DMS 273 (cell line): ENCODE measurements at regions not wholly inside any gene's neighbourhood (a gene's known extent, or its start where the extent isn't known, plus 50 kb on each side); places are given as distances from the start of the nearest gene placed in this dataset.
"Not testable (repeated sequence)": the region's sequence is repeated elsewhere in the genome, so short reads cannot be mapped to it uniquely, and the experiment has no call there.

Source experiments
- DNase-seq: peaks from one replicate; lab custom pipeline; 2025; ENCODE audit not compliant: unreplicated experiment; lab: John Stamatoyannopoulos, UW

DNA sequence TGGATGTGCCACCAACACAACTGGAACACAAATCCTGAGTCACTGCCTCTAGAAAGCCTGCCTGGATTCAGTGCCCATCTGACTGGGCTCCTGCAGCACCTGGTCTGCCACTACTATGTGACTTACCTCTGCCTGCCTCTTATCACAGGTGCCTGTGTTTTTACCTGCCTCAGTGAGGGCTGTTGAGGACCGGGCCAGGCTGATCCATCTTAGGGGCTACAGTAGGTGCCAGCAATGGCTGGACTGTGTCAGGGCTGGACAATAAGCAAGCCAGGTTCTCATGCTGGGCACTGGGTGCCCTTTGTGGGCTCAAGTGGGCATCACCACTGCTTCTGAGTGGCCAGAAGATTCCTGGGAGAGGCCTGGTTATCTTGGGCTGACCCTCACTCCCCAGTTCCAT, 948.6 kb upstream of the TPTE start:
- not testable (repeated sequence) for DNase-seq

DNA sequence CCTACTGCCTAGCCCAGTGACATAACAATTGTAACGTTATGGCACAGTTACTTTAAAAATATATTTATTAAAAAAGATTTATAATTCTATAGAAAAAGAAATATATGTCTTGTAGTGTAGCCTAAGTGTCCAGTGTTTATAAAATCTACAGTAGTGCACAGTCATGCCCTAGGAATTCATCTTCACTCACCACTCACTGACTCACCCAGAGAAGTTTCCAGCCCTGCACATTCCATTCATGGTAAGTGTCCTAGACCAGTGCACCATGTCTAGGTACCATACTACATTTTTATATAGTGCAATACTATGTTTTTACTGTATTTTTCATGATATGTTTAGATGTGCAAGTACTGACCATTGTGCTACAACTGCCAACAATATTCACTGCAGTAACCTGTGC, 947.9 kb upstream of the TPTE start:
- not testable (repeated sequence) for DNase-seq

DNA sequence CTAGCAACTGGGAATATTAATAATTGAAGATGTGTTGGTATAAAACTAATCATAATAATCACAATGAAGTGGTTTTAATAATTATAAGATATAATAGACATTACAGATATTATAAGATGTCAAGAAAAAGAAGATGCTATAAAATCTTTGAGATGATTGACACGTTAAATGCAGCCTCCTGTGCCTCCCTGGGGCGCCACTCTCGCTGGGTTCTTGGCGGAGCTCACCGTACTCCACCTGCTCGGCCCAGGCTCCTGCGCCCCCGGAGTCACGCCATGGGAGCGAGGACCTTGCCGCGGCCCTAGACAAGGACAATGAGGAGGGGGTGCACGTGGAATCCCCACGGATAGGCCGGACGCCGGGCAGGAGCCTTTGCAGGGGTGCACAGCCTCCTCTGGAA, 942.1 kb upstream of the TPTE start:
- DNase-seq = not testable (repeated sequence)

DNA sequence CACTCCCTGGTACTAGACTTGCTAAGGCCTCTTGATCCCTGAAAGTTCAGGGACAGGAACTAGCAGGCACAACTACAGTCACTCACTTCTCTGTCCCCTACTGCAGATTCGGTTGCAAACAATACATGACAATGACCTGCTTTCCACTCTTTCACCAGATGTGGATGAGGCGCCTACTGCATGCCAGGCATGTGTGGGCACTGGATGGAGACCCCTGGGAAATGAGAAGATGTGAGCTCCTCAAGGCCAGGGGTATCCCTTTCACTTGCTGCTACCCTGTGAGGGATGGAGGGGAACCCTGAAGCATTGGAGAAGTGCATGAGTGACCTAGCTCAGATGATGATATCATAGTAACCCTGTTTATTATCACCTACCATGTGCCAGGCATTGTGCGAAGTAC, 933.4 kb upstream of the TPTE start:
- not testable (repeated sequence) for DNase-seq

DNA sequence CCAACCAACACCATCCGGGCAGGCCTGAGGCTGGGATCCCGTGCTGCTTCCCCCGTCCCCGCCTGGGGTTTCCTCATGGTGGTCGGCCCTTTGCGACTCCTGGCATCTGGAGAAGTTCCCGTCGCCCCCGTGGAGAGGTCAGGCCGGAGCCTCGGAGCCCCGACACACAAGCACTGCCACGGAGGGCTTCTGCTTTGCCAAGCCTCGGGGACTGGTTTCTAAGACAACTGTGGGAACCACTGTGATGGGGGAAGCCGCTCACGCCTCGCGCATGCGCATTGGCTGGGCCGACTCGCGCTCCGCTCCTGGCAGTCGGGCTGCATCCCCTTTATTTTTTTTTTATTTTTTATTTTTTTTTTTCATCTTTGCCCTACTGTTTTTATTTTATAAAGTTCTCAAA, 928.8 kb upstream of the TPTE start:
- DNase-seq = not testable (repeated sequence)

DNA sequence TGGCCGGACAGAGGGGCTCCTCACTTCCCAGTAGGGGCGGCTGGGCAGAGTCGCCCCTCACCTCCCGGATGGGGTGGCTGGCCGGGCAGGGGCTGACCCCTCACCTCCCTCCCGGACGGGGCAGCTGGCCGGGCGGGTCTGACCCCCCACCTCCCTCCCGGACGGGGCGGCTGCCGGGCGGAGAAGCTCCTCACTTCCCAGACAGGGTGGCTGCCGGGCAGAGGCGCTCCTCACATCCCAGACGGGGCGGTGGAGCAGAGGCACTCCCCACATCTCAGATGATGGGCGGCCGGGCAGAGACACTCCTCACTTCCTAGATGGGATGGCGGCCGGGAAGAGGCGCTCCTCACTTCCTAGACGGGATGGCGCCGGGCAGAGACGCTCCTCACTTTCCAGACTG, 927.7 kb upstream of the TPTE start:
- DNase-seq = not testable (repeated sequence)

DNA sequence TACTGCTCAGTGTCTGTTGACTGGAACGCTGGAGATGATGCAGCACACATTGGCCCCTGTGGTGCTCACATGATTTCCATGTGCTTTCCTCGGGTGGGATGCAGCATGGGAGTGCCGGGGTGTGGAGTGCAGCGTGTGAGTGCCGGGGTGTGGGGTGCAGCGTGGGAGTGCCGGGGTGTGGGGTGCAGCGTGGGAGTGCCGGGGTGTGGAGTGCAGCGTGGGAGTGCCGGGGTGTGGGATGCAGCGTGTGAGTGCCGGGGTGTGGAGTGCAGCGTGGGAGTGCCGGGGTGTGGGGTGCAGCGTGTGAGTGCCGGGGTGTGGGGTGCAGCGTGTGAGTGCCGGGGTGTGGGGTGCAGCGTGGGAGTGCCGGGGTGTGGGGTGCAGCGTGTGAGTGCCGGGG, 907.4 kb upstream of the TPTE start:
- DNase-seq = not testable (repeated sequence)

DNA sequence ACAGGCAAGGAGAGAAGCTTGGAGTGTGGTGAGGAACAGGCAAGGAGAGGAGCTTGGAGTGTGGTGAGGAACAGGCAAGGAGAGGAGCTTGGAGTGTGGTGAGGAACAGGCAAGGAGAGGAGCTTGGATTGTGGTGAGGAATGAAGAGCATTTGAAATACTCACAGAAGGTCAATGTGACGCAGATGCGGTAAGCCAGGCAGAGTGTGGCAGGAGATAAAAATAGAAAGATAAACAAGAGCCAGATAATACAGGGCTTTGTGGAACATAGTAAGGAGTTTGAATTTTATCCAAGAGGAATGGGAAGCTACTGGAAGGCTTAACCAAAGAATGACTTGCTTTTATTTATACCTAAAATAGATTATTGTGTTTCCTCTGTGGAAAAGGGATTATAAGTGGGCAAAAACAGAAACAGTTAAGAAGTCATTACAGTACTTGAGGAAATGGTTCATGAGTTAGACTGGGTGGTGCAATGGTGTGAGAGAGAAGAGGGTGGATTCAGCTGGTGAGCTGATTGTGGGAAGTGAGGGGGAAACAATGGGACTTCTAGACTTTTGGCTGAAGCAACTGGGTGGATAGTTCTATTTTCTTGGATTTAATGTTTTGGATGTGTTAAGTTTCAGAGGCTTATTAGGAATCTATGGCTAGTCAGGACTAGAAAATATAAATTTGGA, 900.1 kb upstream of the TPTE start:
- not testable (repeated sequence) for DNase-seq

DNA sequence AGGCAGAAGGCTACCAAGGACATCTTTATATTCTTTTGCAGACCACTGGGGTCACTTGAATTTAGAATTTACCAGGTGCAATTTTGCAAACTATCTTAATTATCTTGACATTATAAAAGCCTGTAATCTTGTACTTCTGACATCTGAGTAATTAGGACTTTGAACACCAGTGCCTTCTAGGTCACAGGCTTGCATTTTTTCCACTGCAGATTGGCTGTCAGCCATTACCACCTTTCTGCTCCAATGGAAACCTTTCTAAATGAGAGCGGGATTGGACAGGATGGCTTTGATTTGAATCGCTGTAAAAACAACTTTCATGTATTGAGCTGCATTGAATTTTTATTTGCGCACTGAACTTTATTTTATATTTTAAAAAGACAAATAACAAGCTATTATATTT, 893.3 kb upstream of the TPTE start:
- DNase-seq = not testable (repeated sequence)

DNA sequence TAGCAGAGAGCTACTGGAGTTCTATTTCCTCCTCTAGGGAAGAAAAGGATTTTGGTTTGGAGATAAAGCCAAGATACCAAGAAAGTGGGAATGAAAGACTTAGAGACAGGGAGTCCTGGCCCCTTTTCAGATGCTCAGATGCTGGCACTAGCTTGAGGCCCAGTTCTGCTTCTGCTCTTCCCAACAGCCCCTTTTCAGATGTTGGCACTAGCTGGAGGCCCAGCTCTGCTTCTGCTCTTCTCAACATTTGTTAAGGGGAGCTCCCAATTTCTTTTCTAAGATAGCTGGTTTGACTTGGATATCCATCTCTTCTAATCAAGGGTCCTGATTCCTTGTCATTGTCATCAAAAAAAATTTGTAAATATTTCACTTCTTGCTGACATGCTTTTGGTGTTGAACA, 874.0 kb upstream of the TPTE start:
- not testable (repeated sequence) for DNase-seq

DNA sequence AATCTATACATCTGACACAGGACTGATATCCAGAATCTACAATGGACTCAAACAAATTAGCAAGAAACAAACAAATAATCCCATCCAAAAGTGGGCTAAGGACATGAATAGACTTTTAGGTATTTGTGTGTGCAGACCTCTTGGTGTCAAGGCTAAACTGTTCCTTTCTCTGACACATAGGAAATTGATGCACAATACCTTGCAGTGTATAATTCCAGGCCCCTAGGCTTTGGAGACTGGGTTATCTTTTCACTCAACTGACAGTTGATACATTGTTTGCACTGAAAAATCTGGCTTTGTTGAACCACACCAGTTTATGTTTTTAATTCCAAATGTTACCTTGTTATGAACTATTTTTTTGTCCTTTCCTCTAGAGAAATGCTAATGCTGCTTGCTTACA, 873.1 kb upstream of the TPTE start:
- DNase-seq = not testable (repeated sequence)

DNA sequence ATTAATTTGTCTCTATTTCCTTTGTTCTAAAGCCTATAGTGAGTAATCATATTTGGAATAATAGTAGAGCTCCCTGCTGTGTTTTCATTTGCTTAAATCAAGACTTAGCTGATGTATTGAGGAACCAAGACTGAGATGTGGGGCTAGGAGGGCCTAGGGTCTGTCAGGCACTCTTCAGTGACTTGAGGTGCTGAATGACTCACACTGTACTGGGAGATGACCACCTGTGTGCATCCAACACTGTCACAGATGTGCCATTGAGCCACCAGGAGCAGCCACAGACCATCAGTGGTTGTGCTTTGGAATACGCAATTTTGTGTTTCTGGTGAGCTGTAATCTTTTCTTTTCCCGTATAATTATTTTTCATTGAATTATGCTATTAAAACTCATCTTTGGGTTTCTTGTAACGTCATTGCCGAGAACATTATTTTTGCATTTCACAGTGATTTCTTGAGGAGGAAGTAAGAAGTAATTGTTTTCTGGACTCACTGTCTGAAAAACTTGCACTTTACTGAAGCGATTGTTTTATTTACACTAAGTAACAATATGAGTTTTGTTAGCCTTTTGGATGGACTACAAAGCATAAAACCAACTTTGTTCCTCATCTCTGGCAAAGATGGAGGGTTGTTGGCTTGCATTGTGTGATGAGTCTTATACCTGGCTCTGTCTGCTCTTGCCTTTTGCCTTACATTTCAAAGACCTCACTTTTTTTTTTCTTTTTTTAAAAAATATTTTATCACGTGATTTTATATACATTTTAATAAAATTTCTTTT, 872.2 kb upstream of the TPTE start:
- DNase-seq = not testable (repeated sequence)

DNA sequence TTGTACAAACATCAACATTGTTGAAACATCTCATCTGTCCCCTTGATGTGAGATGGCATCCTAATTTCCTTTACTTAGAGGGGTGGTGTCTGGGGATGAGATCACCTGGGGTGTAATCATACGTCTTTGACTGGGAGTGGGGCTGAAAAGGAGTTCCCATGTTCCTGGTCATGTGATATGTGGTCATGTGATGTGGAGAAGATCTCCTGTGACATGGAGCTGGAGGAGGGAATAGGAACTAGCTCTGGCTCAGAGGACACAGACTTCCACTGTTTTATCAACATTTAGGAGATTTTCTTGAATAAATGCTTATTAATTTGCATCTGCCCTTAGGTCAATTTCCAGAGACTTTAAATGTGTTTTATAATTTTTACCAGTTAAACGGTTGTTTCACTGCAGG, 868.6 kb upstream of the TPTE start:
- DNase-seq = not testable (repeated sequence)

DNA sequence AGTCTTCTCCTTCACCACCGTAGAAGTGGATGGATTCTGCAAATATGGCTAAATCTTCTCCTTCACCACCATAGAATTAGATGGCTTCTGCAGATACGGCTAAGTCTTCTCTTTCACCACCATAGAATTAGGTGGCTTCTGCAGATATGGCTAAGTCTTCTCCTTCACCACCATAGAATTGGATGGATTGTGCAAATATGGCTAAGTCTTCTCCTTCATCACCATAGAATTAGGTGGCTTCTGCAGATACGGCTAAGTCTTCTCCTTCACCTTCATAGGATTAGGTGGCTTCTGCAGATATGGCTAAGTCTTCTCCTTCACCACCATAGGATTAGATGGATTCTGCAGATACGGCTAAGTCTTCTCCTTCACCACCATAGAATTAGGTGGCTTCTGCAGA, 866.2 kb upstream of the TPTE start:
- DNase-seq = not testable (repeated sequence)

DNA sequence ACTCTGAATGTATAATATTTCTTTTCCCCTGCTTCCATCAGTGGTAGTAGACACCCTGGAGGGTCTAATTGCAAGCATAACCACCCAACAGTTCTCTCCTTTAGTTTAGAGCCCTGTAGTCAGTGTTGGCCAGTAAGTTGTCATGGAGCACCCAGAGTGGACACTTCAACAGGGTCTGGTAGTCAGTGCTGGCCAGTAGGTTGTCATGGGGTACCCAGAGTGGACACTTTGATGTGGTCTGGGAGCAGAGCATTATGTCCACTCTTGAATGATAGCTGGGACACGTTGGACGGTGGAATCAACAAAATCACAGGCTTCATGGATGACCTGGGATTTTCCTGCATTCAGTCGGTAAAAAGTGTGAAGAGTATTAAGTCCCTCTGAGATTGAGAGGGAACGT, 864.9 kb upstream of the TPTE start:
- not testable (repeated sequence) for DNase-seq

DNA sequence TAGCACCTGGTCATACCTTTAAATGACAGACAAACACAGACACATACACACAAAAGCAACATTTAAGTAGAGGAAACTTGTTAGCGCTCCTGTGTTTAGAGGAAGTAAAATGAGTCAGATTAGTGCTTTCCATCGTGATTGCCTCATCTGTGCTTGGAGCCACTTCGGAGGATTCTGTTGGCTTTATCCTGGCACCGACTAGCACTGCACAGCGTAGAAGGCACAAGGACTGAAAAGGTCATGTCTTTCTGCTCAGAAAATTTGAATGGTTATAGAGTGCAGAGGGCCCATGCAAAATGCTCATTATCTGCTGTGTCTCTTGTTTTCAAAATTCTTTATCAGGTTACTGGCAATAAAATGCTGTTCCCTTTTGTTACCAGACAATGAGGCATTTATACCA, 863.6 kb upstream of the TPTE start:
- not testable (repeated sequence) for DNase-seq

DNA sequence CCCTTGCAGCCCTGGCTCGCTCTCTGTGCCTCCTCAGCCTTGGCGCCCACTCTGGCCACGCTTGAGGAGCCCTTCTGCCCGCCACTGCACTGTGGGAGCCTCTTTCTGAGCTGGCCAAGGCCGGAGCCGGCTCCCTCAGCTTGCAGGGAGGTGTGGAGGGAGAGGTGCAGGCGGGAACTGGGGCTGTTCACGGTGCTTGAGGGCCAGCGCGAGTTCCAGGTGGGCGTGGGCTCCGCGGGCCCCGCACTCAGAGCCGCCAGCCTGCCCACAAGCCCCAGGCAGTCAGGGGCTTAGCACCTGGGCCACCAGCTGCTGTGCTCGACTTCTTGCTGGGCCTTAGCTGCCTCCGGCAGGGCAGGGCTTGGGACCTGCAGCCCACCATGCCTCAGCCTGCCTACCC, 861.5 kb upstream of the TPTE start:
- DNase-seq = not testable (repeated sequence)

DNA sequence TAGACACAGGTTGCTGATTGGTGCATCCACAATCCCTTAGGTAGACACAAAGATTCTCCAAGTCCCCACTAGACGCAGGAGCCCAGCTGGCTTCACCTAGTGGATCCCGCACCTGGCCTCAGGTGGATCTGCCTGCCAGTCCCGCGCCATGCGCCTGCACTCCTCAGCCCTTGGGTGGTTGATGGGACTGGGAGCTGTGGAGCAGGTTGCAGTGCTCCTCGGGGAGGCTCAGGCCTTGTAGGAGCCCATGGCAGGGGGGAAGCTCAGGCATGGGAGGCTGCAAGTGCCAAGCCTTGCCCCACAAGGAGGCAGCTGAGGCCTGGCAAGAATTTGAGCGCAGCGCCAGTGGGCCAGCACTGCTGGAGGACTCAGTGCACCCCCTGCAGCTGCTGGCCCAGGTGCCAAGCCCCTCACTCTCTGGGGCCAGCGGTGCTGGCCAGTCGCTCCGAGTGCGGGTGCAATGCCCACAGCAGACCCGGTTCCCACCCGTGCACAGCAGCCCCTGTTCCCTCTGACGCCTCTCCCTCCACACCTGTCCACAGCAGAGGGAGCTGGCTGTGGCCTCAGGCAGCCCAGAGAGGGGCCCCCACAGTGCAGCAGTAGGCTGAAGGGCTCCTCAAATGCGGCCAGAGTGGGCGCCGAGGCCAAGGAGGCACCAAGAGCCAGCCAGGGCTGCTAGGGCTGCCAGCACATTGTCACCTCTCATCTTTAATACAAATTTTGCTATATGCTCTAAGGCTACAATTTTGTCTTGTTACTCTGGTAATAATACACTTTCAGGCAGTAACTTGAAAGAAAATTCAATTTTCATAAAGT, 857.3 kb upstream of the TPTE start:
- not testable (repeated sequence) for DNase-seq

DNA sequence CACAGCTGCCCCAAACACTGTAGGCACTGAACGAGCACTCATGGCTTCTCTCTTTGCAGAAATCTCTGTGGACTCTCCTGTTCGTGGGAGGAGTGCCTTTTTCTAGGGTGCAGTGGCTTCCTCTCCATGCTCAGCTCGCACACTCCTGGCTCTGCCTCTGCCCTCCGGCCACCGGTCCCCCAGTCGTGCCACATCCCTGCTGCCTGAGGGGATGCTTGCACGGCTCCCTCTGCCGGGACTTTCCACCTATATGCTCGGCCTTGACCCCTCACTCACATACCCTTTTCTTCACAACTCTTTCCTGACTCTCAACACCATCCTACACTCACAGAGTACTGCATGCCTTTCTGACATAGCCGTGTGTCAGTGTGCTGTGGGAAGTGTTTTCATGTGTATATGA, 845.6 kb upstream of the TPTE start:
- DNase-seq = not testable (repeated sequence)

DNA sequence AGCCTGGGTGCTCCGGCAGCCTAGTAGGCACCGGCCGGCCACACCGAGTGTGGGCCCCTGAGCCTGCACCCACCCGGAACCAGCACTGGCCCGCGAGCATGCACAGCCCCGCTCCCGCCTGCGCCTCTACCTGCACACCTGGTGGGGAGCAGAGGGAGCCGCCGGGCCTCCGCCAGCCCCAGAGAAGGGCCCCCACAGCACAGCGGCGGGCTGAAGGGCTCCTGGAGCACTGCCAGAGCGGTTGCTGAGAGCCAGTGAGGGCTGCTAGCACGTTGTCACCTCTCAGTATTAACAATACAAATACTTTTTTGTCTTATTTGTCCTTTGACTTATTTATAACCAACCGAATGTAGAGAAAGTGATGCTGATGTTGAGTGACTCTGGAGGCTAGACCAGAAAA, 842.4 kb upstream of the TPTE start:
- not testable (repeated sequence) for DNase-seq

DNA sequence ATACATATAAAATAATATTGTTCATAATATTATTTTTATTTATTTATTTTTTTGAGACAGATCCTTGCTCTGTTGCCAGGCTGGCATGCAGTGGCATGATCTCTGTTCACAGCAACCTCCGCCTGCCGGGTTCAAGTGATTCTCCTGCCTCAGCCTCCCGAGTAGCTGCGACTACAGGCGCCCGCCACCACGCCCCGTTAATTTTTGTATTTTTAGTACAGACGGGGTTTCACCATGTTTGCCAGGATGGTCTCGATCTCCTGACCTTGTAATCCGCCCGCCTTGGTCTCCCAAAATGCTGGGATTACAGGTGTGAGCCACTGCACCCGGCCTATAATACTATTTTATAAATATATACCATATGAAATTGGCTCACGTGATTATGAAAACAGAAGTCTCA, 832.4 kb upstream of the TPTE start:
- DNase-seq = not testable (repeated sequence)

DNA sequence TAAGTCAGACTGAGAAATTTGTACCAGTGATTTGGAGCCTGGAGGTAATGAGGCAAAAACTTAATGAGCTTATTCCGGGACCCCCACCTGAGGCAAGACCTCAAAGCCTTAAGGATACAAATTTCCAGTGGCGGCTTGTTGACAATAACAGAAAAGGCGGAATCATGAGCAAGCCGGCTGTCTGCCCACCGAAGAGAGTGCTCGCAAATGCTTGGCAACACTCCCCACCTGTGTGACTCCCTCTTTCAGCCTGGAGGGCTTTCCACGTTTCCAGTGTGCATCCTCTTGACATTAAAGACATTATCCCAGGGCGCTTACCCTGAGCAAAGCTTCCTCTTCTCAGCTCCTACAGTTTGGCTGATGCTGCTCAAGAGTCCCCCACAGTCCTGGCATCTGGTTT, 830.4 kb upstream of the TPTE start:
- DNase-seq = not testable (repeated sequence)
